Neural progenitor cell (in vitro differentiated cells): ENCODE measurements at regions not wholly inside any gene's neighbourhood (a gene's known extent, or its start where the extent isn't known, plus 50 kb on each side); places are given as distances from the start of the nearest gene placed in this dataset.

ENCODE experiments used
- EZH2 ChIP-seq: fragments of 200-600 bp; sonication (generic); IDR thresholded peaks from 2 replicates; pipeline ENCODE4 v1.6.1; 2017; ENCODE audit warnings: antibody characterized with exemption, mild to moderate bottlenecking, moderate library complexity
- EZH2phosphoT487 ChIP-seq: fragments of 200-600 bp; sonication (generic); IDR thresholded peaks from 2 replicates; pipeline ENCODE4 v1.6.1; 2017; ENCODE audit warnings: antibody characterized with exemption
- TF ChIP-seq, protein P1 (sequence below): fragments of 200-600 bp; sonication (generic); IDR thresholded peaks from 2 replicates; pipeline ENCODE4 v1.5.1; 2017; ENCODE audit warnings: antibody characterized with exemption, mild to moderate bottlenecking

GRCh38 chr10:37632641-37633040 is 224.8 kb downstream of the ZNF248 start:
- TF ChIP-seq, protein P1, sequence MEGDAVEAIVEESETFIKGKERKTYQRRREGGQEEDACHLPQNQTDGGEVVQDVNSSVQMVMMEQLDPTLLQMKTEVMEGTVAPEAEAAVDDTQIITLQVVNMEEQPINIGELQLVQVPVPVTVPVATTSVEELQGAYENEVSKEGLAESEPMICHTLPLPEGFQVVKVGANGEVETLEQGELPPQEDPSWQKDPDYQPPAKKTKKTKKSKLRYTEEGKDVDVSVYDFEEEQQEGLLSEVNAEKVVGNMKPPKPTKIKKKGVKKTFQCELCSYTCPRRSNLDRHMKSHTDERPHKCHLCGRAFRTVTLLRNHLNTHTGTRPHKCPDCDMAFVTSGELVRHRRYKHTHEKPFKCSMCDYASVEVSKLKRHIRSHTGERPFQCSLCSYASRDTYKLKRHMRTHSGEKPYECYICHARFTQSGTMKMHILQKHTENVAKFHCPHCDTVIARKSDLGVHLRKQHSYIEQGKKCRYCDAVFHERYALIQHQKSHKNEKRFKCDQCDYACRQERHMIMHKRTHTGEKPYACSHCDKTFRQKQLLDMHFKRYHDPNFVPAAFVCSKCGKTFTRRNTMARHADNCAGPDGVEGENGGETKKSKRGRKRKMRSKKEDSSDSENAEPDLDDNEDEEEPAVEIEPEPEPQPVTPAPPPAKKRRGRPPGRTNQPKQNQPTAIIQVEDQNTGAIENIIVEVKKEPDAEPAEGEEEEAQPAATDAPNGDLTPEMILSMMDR, result no peak
- TF ChIP-seq EZH2 (no peak), EZH2phosphoT487 (no peak)
